ENCODE measurements at regions not wholly inside any gene's neighbourhood (a gene's known extent, or its start where the extent isn't known, plus 50 kb on each side); places are given as distances from the start of the nearest gene placed in this dataset.

DNA sequence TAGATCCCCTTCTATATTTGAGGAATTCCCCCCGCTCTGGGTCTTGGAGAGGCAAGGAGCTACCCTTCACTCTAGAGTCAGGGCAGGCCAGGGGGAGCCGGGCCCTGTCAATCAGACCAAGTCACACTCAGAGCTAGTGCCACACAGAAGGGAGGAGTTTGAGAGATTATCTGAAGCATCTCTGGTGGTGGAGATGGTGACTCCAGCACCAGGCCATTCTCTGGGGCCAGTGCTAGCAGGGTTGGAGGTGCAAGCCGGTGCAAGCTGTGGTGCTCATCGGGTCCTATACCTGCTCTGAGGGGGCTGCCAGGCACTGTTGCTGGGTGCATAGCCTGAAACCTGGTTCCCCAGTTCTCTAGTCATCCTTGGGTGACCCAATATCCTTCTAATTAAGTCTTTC, 201.2 kb downstream of the COPRS start:
- TF ChIP-seq, protein P1, sequence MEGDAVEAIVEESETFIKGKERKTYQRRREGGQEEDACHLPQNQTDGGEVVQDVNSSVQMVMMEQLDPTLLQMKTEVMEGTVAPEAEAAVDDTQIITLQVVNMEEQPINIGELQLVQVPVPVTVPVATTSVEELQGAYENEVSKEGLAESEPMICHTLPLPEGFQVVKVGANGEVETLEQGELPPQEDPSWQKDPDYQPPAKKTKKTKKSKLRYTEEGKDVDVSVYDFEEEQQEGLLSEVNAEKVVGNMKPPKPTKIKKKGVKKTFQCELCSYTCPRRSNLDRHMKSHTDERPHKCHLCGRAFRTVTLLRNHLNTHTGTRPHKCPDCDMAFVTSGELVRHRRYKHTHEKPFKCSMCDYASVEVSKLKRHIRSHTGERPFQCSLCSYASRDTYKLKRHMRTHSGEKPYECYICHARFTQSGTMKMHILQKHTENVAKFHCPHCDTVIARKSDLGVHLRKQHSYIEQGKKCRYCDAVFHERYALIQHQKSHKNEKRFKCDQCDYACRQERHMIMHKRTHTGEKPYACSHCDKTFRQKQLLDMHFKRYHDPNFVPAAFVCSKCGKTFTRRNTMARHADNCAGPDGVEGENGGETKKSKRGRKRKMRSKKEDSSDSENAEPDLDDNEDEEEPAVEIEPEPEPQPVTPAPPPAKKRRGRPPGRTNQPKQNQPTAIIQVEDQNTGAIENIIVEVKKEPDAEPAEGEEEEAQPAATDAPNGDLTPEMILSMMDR (IDR thresholded peaks at IDR 0.05; ENCODE audit: control extremely low read depth in 1 of 3, insufficient read depth in 1 of 3, low read depth in 1 of 3, low read length in 3 of 3): no peak
- TF ChIP-seq EP300 (IDR thresholded peaks at IDR 0.05; ENCODE audit: borderline replicate concordance in 1 of 2, low read depth in 2 of 2, low read length in 2 of 2) (no peak), POLR2A (IDR thresholded peaks at IDR 0.05; ENCODE audit: control extremely low read depth in 1 of 2, low read depth in 2 of 2, low read length in 2 of 2) (no peak), CEBPB (IDR thresholded peaks at IDR 0.05; ENCODE audit: low read depth, low read length) (no peak), TAF1 (IDR thresholded peaks at IDR 0.05; ENCODE audit: low read depth, low read length) (no peak), TCF12 (IDR thresholded peaks at IDR 0.05; ENCODE audit: low read depth, low read length) (no peak), YY1 (IDR thresholded peaks at IDR 0.05; ENCODE audit: low read depth, low read length) (no peak), EZH2 (IDR thresholded peaks at IDR 0.05; ENCODE audit: low read depth, low read length, severe bottlenecking) (no peak), TBP (IDR thresholded peaks at IDR 0.05; ENCODE audit: low read depth, low read length) (no peak)
- TF ChIP-seq, protein P2, sequence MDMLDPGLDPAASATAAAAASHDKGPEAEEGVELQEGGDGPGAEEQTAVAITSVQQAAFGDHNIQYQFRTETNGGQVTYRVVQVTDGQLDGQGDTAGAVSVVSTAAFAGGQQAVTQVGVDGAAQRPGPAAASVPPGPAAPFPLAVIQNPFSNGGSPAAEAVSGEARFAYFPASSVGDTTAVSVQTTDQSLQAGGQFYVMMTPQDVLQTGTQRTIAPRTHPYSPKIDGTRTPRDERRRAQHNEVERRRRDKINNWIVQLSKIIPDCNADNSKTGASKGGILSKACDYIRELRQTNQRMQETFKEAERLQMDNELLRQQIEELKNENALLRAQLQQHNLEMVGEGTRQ (IDR thresholded peaks at IDR 0.05; ENCODE audit: low read length): no peak
- TF ChIP-seq, protein P3, sequence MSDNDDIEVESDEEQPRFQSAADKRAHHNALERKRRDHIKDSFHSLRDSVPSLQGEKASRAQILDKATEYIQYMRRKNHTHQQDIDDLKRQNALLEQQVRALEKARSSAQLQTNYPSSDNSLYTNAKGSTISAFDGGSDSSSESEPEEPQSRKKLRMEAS (IDR thresholded peaks at IDR 0.05): no peak

Data from H1 (cell line).